ENCODE measurements at regions not wholly inside any gene's neighbourhood (a gene's known extent, or its start where the extent isn't known, plus 50 kb on each side); places are given as distances from the start of the nearest gene placed in this dataset.

DNA sequence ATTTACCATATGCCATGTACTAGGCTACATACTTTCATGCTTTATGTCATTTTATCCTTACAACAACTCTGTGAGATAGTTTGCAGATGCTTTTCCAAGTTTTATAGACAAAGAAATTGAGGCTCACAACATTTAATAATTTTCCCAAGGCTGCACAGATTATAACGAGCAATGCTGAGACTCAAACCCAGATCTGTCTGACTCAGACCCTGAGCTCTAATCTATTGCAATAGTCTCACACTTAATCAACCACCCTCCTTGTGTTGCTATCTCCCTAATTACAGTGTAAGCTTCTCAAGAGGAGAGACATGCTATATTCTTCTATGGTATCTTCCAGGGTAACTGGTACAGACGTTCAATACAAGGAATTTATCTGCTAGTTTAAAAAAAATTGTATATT is 247.6 kb downstream of the WDR11 start:
- ChIA-PET POLR2A (no interaction called here), RAD21 (ENCODE audit: low non-redundant PET in 1 of 2, low total read pairs in 2 of 2, uncharacterized antibody in 2 of 2, unreplicated experiment in 2 of 2) (no interaction called here), CTCF (no interaction called here)
- DNase-seq (ENCODE audit: low read depth, low spot score) (no peak), ATAC-seq (no peak)
- H3K9ac ChIP-seq (ENCODE audit: low read length): no peak overlapping the region
- intact Hi-C loops (cut with micrococcal nuclease): no loop called here
- no peaks in the 10 kb centered on the region; the same call in 1 of the 2 replicates for H3K9me2 ChIP-seq (ENCODE audit: insufficient read depth)
- no peaks in the 10 kb centered on the region for H4K20me1 ChIP-seq (ENCODE audit: insufficient read depth)
- no peaks in the 10 kb centered on the region for H3K79me2 ChIP-seq (ENCODE audit: insufficient read depth, low read length)
- no peak overlapping the region for H2AFZ ChIP-seq (ENCODE audit: low read depth, low read length, poor library complexity, severe bottlenecking)
- no peaks in the 10 kb centered on the region for H3K9me3 ChIP-seq (ENCODE audit: control insufficient read depth in 1 of 2, insufficient read depth in 1 of 2, low read depth in 1 of 2, low read length in 2 of 2)
- H3K4me3 ChIP-seq (replicated peaks in 1 of 2; ENCODE audit: low read depth in 1 of 2, low read length in 2 of 2): no peak overlapping the region
- H3K4me1 ChIP-seq (ENCODE audit: control insufficient read depth in 1 of 2, insufficient read depth in 2 of 2, low read length in 2 of 2): no peaks in the 10 kb centered on the region
- TF ChIP-seq POLR2A (IDR thresholded peaks at IDR 0.05; ENCODE audit: borderline replicate concordance, extremely low read depth, insufficient read depth, insufficient read length) (no peak), ZNF274 (IDR thresholded peaks at IDR 0.05; ENCODE audit: low read depth, low read length) (no peak), POLR2AphosphoS5 (IDR thresholded peaks at IDR 0.05; ENCODE audit: low read depth, low read length) (no peak), ELF1 (IDR thresholded peaks at IDR 0.05; ENCODE audit: borderline replicate concordance, low read depth) (no peak), EZH2 (IDR thresholded peaks at IDR 0.05) (no peak), JUND (IDR thresholded peaks at IDR 0.05) (no peak), YY1 (IDR thresholded peaks at IDR 0.05; ENCODE audit: extremely low read depth, insufficient replicate concordance, low read depth, low read length) (no peak), RAD21 (IDR thresholded peaks at IDR 0.05; ENCODE audit: low read depth) (no peak), EZH2phosphoT487 (IDR thresholded peaks at IDR 0.05; ENCODE audit: borderline replicate concordance) (no peak), ZFX (IDR thresholded peaks at IDR 0.05) (no peak), CBX3 (IDR thresholded peaks at IDR 0.05; ENCODE audit: low read depth) (no peak)
- H3K27ac ChIP-seq (ENCODE audit: low read depth, low read length): no peak overlapping the region
- no peaks in the 10 kb centered on the region for H3K36me3 ChIP-seq (ENCODE audit: control insufficient read depth in 1 of 2, insufficient read depth in 2 of 2, low read length in 2 of 2)
- H3K27me3 ChIP-seq (ENCODE audit: insufficient read depth, low read length): no peaks in the 10 kb centered on the region
- H3K4me2 ChIP-seq (ENCODE audit: low read length): no peak overlapping the region
- BruUV-seq (replicated peaks): no TSS peak

GRCh38 chr10:121099181-121099580 is 248.0 kb downstream of the WDR11 start:
- CTCF ChIA-PET: no interaction called here
- H3K79me2 ChIP-seq (ENCODE audit: insufficient read depth, low read length): no peaks in the 10 kb centered on the region
- no peak overlapping the region for H3K4me3 ChIP-seq (replicated peaks in 1 of 2; ENCODE audit: low read depth in 1 of 2, low read length in 2 of 2)
- no peaks in the 10 kb centered on the region for H3K27me3 ChIP-seq (ENCODE audit: insufficient read depth, low read length)
- no peaks in the 10 kb centered on the region for H3K9me3 ChIP-seq (ENCODE audit: control insufficient read depth in 1 of 2, insufficient read depth in 1 of 2, low read depth in 1 of 2, low read length in 2 of 2)
- H3K4me2 ChIP-seq (ENCODE audit: low read length): no peak overlapping the region
- no peaks in the 10 kb centered on the region for H3K4me1 ChIP-seq (ENCODE audit: control insufficient read depth in 1 of 2, insufficient read depth in 2 of 2, low read length in 2 of 2)
- H3K36me3 ChIP-seq (ENCODE audit: control insufficient read depth in 1 of 2, insufficient read depth in 2 of 2, low read length in 2 of 2): no peaks in the 10 kb centered on the region
- POLR2A ChIA-PET: no interaction called here
- RAD21 ChIA-PET (ENCODE audit: low non-redundant PET in 1 of 2, low total read pairs in 2 of 2, uncharacterized antibody in 2 of 2, unreplicated experiment in 2 of 2): no interaction called here
- no peaks in the 10 kb centered on the region for H4K20me1 ChIP-seq (ENCODE audit: insufficient read depth)
- DNase-seq (ENCODE audit: low read depth, low spot score) (no peak), ATAC-seq (no peak)
- intact Hi-C loops (cut with micrococcal nuclease): no loop called here
- no peak overlapping the region for H2AFZ ChIP-seq (ENCODE audit: low read depth, low read length, poor library complexity, severe bottlenecking)
- TF ChIP-seq TCF7L2 (IDR thresholded peaks at IDR 0.05; ENCODE audit: borderline replicate concordance, extremely low read depth, insufficient read depth, insufficient read length) (no peak), EGR1 (IDR thresholded peaks at IDR 0.05; ENCODE audit: low read depth) (no peak), EZH2 (IDR thresholded peaks at IDR 0.05) (no peak), FOSL1 (IDR thresholded peaks at IDR 0.05; ENCODE audit: low read depth) (no peak)
- H3K9ac ChIP-seq (ENCODE audit: low read length): no peak overlapping the region
- H3K9me2 ChIP-seq (ENCODE audit: insufficient read depth): no peaks in the 10 kb centered on the region; the same call in 1 of the 2 replicates
- no peak overlapping the region for H3K27ac ChIP-seq (ENCODE audit: low read depth, low read length)
- BruUV-seq (replicated peaks): no TSS peak
